ACC112 (cell line): ENCODE measurements at regions not wholly inside any gene's neighbourhood (a gene's known extent, or its start where the extent isn't known, plus 50 kb on each side); places are given as distances from the start of the nearest gene placed in this dataset.

Experiments used
- H2AFZ ChIP-seq: fragments of 200-600 bp; sonication (generic); one replicate; pipeline ENCODE4 v1.6.0; 2017; ENCODE audit warnings: antibody characterized with exemption, low read length; ENCODE audit not compliant: unreplicated experiment
- H3K27ac ChIP-seq: fragments of 200-600 bp; sonication (generic); 2 replicates; pipeline ENCODE4 v1.5.1; 2014; ENCODE audit warnings: low read depth, mild to moderate bottlenecking, antibody characterized with exemption, low read length, moderate library complexity
- H3K27me3 ChIP-seq: fragments of 200-600 bp; sonication (generic); 2 replicates; pipeline ENCODE4 v1.6.1; 2014; ENCODE audit warnings: mild to moderate bottlenecking, antibody characterized with exemption, low read length, moderate library complexity, mixed read lengths; ENCODE audit not compliant: insufficient read depth
- H3K36me3 ChIP-seq: fragments of 200-600 bp; sonication (generic); 2 replicates; pipeline ENCODE4 v1.6.1; 2016; ENCODE audit warnings: mild to moderate bottlenecking, antibody characterized with exemption, low read length, moderate library complexity, mixed read lengths; ENCODE audit not compliant: insufficient read depth
- H3K4me1 ChIP-seq: fragments of 200-600 bp; sonication (generic); one replicate; pipeline ENCODE4 v1.6.1; 2016; ENCODE audit warnings: low read length, mixed read lengths; ENCODE audit not compliant: insufficient read depth, unreplicated experiment, control insufficient read depth
- H3K4me3 ChIP-seq: fragments of 200-600 bp; sonication (generic); 2 replicates; pipeline ENCODE4 v1.5.1; 2014; ENCODE audit warnings: mild to moderate bottlenecking, low read depth, low read length
- H3K79me2 ChIP-seq: fragments of 200-600 bp; sonication (generic); one replicate; pipeline ENCODE4 v1.6.0; 2016; ENCODE audit warnings: low read length; ENCODE audit not compliant: control insufficient read depth, unreplicated experiment, insufficient read depth

DNA sequence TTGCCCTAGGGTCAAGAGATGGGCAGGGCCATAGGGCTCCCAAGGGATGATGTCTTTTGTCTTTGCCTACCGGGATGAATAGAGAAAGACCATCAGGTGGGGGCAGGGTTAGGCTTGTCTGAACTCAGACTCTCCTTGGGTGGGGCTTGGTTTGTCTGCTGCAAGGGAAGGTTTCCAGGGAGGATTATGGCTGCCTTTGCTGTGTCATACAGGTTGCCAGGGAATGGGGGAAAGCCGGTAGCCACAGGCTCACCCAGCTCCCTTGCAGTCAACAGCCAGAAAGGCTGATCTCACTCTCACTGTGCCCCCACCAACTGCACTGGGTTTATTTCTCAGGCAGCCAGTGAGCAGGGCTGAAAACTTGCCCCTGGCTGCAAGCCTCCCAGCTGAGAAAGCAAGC, 253.2 kb downstream of the POLR1F start:
- no peak overlapping the region for H3K27ac ChIP-seq

DNA sequence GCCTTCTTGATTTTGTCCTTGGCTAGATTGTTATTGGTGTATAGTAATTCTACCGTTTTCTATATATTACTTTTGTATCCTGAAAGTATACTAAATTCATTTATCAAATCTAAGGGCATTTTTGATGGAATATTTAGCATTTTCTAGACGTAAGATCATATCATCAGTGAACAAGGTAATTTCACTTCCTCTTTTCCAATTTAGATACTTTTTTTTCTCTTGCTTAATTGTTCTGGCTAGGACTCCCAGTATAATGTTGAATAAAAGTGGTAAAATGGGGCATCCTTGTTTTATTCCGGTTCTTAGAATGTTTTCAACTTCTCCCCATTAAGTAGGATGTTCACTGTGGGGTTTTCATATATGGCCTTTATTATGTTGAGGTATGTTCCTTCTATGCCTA, 260.7 kb downstream of the POLR1F start:
- H2AFZ ChIP-seq = no peak overlapping the region

More for the DNA sequence above, 253.2 kb downstream of the POLR1F start:
- Histone ChIP-seq H3K4me3 (no peak overlapping the region), H3K27me3 (no peaks in the 10 kb centered on the region), H2AFZ (no peak overlapping the region), H3K36me3 (no peaks in the 10 kb centered on the region), H3K4me1 (no peaks in the 10 kb centered on the region), H3K79me2 (no peaks in the 10 kb centered on the region)

GRCh38 chr7:19442016-19442785, 266.6 kb downstream of the POLR1F start:
- H3K27me3 ChIP-seq = no peaks in the 10 kb centered on the region
- no peaks in the 10 kb centered on the region for H3K36me3 ChIP-seq
- no peaks in the 10 kb centered on the region for H3K4me1 ChIP-seq
- H3K27ac ChIP-seq = no peak overlapping the region
- H3K79me2 ChIP-seq = no peaks in the 10 kb centered on the region
- no peak overlapping the region for H2AFZ ChIP-seq
- H3K4me3 ChIP-seq = no peak overlapping the region

More for the DNA sequence above, 260.7 kb downstream of the POLR1F start:
- Histone ChIP-seq H3K4me3 (no peak overlapping the region), H3K4me1 (no peaks in the 10 kb centered on the region), H3K79me2 (no peaks in the 10 kb centered on the region), H3K36me3 (no peaks in the 10 kb centered on the region), H3K27ac (no peak overlapping the region), H3K27me3 (no peaks in the 10 kb centered on the region)

DNA sequence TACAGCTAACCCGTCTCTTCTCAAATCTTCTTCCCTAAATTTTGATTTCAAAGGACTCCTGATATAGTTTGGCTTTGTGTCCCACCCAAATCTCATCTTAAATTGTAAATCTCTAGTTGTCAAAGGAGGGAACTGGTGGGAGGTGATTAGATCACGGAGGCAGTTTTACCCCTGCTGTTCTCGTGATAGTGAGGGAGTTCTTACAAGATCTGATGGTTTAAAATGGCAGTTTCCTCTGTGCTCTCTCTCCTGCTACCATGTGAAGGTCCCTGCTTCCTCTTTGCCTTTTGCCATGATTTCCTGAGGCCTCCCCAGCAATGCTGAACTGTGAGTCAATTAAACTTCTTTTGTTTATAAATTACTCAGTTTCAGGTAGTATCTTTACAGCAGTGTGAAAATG, 269.3 kb downstream of the POLR1F start:
- Histone ChIP-seq H3K4me3 (no peak overlapping the region), H3K79me2 (no peaks in the 10 kb centered on the region), H2AFZ (no peak overlapping the region), H3K27me3 (no peaks in the 10 kb centered on the region), H3K4me1 (no peaks in the 10 kb centered on the region), H3K27ac (no peak overlapping the region), H3K36me3 (no peaks in the 10 kb centered on the region)

DNA sequence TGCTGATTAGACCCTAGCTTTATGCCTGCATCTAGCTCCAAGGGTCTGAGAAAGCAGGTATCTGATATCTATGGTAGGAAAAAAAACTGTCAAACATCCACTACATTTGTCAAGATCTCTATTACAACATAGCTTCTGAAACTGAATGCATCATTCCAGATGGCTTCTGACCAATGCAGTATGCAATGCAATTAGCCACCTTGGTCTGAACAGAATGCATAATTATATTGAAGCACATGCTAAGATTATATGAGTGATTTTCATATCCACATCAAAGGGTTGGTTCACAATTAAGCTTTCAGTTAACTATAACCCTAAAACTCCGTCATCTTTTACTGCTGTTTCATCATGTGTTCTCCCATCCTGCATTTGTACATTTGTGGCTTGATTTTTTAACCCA, 271.4 kb downstream of the POLR1F start:
- no peak overlapping the region for H3K4me3 ChIP-seq
- no peak overlapping the region for H2AFZ ChIP-seq
- H3K36me3 ChIP-seq = no peaks in the 10 kb centered on the region
- H3K27me3 ChIP-seq = no peaks in the 10 kb centered on the region
- no peaks in the 10 kb centered on the region for H3K79me2 ChIP-seq
- H3K27ac ChIP-seq = no peak overlapping the region
- H3K4me1 ChIP-seq = no peaks in the 10 kb centered on the region

- H3K27ac ChIP-seq = no peak overlapping the region
- no peak overlapping the region for H3K4me3 ChIP-seq
- no peaks in the 10 kb centered on the region for H3K4me1 ChIP-seq
- H3K27me3 ChIP-seq = no peaks in the 10 kb centered on the region
- H3K79me2 ChIP-seq = no peaks in the 10 kb centered on the region
- no peaks in the 10 kb centered on the region for H3K36me3 ChIP-seq
- no peak overlapping the region for H2AFZ ChIP-seq
Measured at GRCh38 chr7:19427944-19428343, 280.9 kb downstream of the POLR1F start.

GRCh38 chr7:19421861-19422260, 276.6 kb upstream of the FERD3L start:
- H3K27me3 ChIP-seq = no peaks in the 10 kb centered on the region
- H3K36me3 ChIP-seq = no peaks in the 10 kb centered on the region
- no peak overlapping the region for H2AFZ ChIP-seq
- no peak overlapping the region for H3K27ac ChIP-seq
- no peaks in the 10 kb centered on the region for H3K79me2 ChIP-seq
- no peak overlapping the region for H3K4me3 ChIP-seq
- H3K4me1 ChIP-seq = no peaks in the 10 kb centered on the region

- Histone ChIP-seq H2AFZ (no peak overlapping the region), H3K79me2 (no peaks in the 10 kb centered on the region)
Measured at GRCh38 chr7:19417231-19417630, 272.0 kb upstream of the FERD3L start.

DNA sequence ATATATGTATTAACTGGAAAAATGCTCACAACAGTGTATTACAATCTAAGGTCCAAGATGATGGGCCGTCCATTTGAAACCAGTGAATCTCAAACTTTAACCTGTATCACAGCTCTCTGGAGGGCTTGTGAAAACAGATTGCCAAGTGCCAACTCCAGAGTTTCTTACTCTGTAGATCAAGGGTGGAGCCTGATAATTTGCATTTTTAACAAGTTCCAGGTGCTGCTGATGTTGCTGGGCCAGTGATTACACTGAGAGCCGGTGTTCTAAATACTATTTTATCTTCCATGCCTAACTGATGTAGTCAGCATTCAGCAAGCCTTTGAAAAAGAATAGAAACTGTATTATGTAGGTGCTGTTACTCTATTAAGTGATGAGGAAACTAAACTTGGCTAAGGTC, 269.9 kb upstream of the FERD3L start:
- no peaks in the 10 kb centered on the region for H3K79me2 ChIP-seq
- no peak overlapping the region for H3K4me3 ChIP-seq
- H2AFZ ChIP-seq = no peak overlapping the region
- H3K27me3 ChIP-seq = no peaks in the 10 kb centered on the region
- H3K36me3 ChIP-seq = no peaks in the 10 kb centered on the region
- no peak overlapping the region for H3K27ac ChIP-seq
- peaks cover 8% of the 10 kb centered on the region for H3K4me1 ChIP-seq

More at GRCh38 chr7:19417231-19417630, 272.0 kb upstream of the FERD3L start:
- Histone ChIP-seq H3K4me1 (no peaks in the 10 kb centered on the region), H3K27ac (no peak overlapping the region), H3K36me3 (no peaks in the 10 kb centered on the region), H3K27me3 (no peaks in the 10 kb centered on the region), H3K4me3 (no peak overlapping the region)

DNA sequence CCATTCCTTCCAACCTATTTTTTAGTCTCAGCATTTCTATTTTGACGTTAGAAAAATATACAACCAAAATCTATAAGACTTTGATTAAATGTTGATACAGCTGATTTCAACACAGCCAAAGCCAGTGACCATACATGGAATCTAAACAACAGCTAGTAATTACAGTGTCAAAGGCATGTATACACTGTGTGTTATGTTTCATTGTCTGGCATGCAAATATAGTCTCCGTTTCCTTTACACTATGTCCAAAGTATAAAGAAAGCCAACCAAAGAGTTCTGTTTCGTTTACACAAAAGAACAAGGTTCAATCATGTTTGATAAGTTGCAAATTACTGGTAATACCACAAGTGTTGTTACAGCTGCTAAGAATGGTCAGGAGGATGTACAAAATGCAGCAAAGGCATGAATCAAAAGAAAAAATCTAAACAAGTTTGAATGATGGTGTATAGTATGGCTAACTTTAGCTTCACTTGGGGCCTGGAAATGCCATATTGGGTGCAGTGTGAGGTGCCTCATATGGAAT, 268.3 kb upstream of the FERD3L start:
- no peak overlapping the region for H3K4me3 ChIP-seq
- no peak overlapping the region for H2AFZ ChIP-seq
- H3K36me3 ChIP-seq = no peaks in the 10 kb centered on the region
- H3K27ac ChIP-seq = no peak overlapping the region
- no peaks in the 10 kb centered on the region for H3K27me3 ChIP-seq
- peaks cover 11% of the 10 kb centered on the region for H3K4me1 ChIP-seq
- H3K79me2 ChIP-seq = no peaks in the 10 kb centered on the region

- no peak overlapping the region for H3K27ac ChIP-seq
- H3K27me3 ChIP-seq = no peaks in the 10 kb centered on the region
- H2AFZ ChIP-seq = peak overlapping the region; percentile 19
- H3K4me3 ChIP-seq = no peak overlapping the region
- H3K4me1 ChIP-seq = peaks cover 21% of the 10 kb centered on the region
- H3K79me2 ChIP-seq = no peaks in the 10 kb centered on the region
- no peaks in the 10 kb centered on the region for H3K36me3 ChIP-seq
Measured at GRCh38 chr7:19410691-19411090, 265.5 kb upstream of the FERD3L start.
